ENCODE measurements at regions not wholly inside any gene's neighbourhood (a gene's known extent, or its start where the extent isn't known, plus 50 kb on each side); places are given as distances from the start of the nearest gene placed in this dataset.
"Not testable (repeated sequence)": the region's sequence is repeated elsewhere in the genome, so short reads cannot be mapped to it uniquely, and the experiment has no call there.

DNA sequence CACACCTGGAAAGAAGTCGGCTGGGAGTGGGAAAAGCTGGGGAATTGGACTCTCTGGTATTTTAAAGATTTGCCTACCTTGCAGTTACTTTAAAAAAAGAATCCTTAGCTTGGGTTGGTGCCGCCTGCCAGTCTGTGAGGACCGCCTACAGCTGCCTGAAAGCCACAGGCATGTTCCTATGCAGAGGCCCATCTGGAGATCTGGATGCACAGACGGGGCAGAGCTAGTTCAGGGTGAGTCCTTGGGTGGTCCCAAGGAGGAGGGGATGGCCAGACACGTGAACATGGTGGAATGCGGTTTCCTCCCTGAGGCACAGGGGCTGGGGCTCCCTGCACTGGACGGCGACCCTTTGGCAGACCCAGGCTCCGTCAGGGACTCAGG lies 113.2 kb upstream of the IQSEC1 start:
- peaks cover 0 to 2% (median 0%) of the 10 kb centered on the region in 6 donors for H3K9me3 Mint-ChIP-seq
- peaks cover 9 to 19% of the 10 kb centered on the region in 2 donors for H3K4me1 Mint-ChIP-seq
- no peak overlapping the region for H3K4me3 Mint-ChIP-seq
- peaks cover 0 to 8% (median 0%) of the 10 kb centered on the region in 3 donors for H3K36me3 Mint-ChIP-seq
- no peak for DNase-seq
- H3K27me3 Mint-ChIP-seq (ENCODE audit: low read depth in 3 of 3): peaks cover 3 to 11% (median 6%) of the 10 kb centered on the region in 3 donors
- no peak overlapping the region for H3K27ac Mint-ChIP-seq

DNA sequence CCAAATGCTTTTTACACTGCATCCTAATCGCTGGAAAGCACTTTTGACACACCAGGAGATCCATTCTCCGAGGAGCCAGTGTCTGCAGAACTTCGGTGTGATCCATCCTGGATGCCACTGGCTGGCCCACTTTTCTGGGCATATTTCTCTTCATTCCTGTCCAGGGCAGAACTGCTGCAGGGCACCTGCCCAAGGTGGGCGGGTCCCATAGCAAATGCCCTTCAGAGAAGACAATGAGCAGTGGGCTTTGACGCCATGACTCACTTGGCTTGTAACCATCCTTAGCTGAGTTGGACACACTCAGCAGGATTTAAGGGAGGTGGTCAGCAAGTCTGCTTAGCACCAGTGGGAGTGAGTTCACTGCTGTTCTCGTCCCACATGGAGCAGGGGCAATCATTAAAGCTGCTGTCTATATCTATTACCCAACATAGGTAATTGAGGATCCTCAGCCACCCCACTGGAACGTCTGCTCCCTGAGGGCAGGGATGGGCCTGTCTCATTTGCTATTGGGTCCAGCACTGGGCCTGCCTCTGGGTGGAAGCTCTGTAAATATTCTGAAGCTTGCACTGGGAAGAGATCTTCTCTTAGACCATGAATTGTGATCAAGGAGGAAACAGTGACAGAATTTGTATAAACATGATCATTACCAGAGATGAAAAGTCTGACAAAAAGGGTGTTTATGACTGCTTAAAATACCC lies 112.7 kb upstream of the IQSEC1 start:
- peaks cover 9 to 19% of the 10 kb centered on the region in 2 donors for H3K4me1 Mint-ChIP-seq
- peaks cover 6 to 11% (median 6%) of the 10 kb centered on the region in 3 donors for H3K27me3 Mint-ChIP-seq (ENCODE audit: low read depth in 3 of 3)
- no peak overlapping the region for H3K4me3 Mint-ChIP-seq
- peaks cover 0 to 8% (median 0%) of the 10 kb centered on the region in 3 donors for H3K36me3 Mint-ChIP-seq
- H3K9me3 Mint-ChIP-seq: peaks cover 0 to 2% (median 0%) of the 10 kb centered on the region in 6 donors
- no peak for DNase-seq
- no peak overlapping the region for H3K27ac Mint-ChIP-seq

DNA sequence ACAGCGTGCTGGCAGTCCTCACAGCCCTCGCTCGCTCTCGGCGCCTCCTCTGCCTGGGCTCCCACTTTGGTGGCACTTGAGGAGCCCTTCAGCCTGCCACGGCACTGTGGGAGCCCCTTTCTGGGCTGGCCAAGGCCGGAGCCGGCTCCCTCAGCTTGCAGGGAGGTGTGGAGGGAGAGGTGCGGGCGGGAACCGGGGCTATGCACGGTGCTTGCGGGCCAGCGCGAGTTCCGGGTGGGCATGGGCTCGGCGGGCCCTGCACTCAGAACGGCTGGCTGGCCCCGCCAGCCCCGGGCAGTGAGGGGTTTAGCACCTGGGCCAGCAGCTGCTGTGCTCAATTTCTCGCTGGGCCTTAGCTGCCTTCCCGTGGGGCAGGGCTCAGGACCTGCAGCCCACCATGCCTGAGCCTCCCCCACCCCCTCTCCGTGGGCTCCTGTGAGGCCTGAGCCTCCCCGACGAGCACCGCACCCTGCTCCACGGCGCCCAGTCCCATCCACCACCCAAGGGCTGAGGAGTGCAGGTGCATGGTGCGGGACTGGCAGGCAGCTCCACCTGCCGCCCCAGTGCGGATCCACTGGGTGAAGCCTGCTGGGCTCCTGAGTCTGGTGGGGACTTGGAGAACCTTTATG lies 106.5 kb upstream of the IQSEC1 start:
- not testable (repeated sequence) for H3K4me1 Mint-ChIP-seq; H3K36me3 Mint-ChIP-seq; DNase-seq; H3K27ac Mint-ChIP-seq; H3K4me3 Mint-ChIP-seq; H3K27me3 Mint-ChIP-seq (ENCODE audit: low read depth in 3 of 3)
- H3K9me3 Mint-ChIP-seq: peaks cover 2 to 14% (median 10%) of the 10 kb centered on the region in 6 donors

- Mint-ChIP-seq H3K27ac (no peak overlapping the region), H3K4me3 (no peak overlapping the region), H3K4me1 (no peaks in the 10 kb centered on the region), H3K27me3 (ENCODE audit: low read depth in 3 of 3) (peaks cover 4 to 10% (median 5%) of the 10 kb centered on the region in 3 donors), H3K36me3 (peaks cover 0 to 8% (median 4%) of the 10 kb centered on the region in 3 donors), H3K9me3 (peaks cover 2 to 14% (median 10%) of the 10 kb centered on the region in 6 donors)
- DNase-seq: no peak
These were observed 106.0 kb upstream of the IQSEC1 start for GRCh38 chr3:13179181-13179580.

- H3K4me3 Mint-ChIP-seq: no peak overlapping the region
These were observed 104.9 kb upstream of the IQSEC1 start for GRCh38 chr3:13178107-13178506.

GRCh38 chr3:13177641-13178040 lies 104.4 kb upstream of the IQSEC1 start:
- no peak overlapping the region for H3K4me3 Mint-ChIP-seq
- peaks cover 2 to 14% (median 10%) of the 10 kb centered on the region in 6 donors for H3K9me3 Mint-ChIP-seq
- H3K36me3 Mint-ChIP-seq: peaks cover 0 to 8% (median 4%) of the 10 kb centered on the region in 3 donors
- H3K27me3 Mint-ChIP-seq (ENCODE audit: low read depth in 3 of 3): peaks cover 2 to 10% (median 5%) of the 10 kb centered on the region in 3 donors
- H3K27ac Mint-ChIP-seq: no peak overlapping the region
- DNase-seq: no peak
- no peaks in the 10 kb centered on the region for H3K4me1 Mint-ChIP-seq

More at GRCh38 chr3:13178107-13178506, 104.9 kb upstream of the IQSEC1 start:
- no peak for DNase-seq
- peaks cover 2 to 10% (median 5%) of the 10 kb centered on the region in 3 donors for H3K27me3 Mint-ChIP-seq (ENCODE audit: low read depth in 3 of 3)
- H3K36me3 Mint-ChIP-seq: peaks cover 0 to 8% (median 4%) of the 10 kb centered on the region in 3 donors
- peaks cover 2 to 14% (median 10%) of the 10 kb centered on the region in 6 donors for H3K9me3 Mint-ChIP-seq
- no peaks in the 10 kb centered on the region for H3K4me1 Mint-ChIP-seq
- H3K27ac Mint-ChIP-seq: no peak overlapping the region

DNA sequence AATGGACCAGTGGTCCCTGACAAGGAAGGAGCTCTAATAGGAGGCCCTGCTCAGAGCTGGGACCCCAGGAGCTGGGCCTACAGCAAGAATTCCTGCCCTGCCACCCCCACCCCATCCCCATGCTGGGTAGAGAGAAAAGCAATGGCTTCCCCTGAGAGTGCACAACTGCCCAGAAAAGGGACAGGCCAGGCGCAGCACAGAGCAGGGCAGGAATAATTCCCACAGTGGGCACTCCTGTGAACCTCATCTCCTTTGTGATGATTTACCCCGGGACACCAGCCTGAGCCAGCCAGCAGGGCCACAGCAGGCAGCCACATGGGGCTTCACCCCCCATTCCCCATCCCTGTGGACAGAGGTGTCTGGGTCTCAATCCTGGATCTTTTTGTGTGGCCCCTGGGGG lies 104.0 kb upstream of the IQSEC1 start:
- Mint-ChIP-seq H3K9me3 (peaks cover 2 to 14% (median 10%) of the 10 kb centered on the region in 6 donors), H3K36me3 (peaks cover 0 to 8% (median 4%) of the 10 kb centered on the region in 3 donors), H3K4me1 (no peaks in the 10 kb centered on the region), H3K27ac (no peak overlapping the region), H3K4me3 (no peak overlapping the region), H3K27me3 (ENCODE audit: low read depth in 3 of 3) (peaks cover 2 to 10% (median 4%) of the 10 kb centered on the region in 3 donors)
- no peak for DNase-seq

GRCh38 chr3:13176445-13176844 lies 103.2 kb upstream of the IQSEC1 start:
- DNase-seq: no peak
- Mint-ChIP-seq H3K4me3 (no peak overlapping the region), H3K9me3 (peaks cover 2 to 14% (median 10%) of the 10 kb centered on the region in 6 donors), H3K4me1 (no peaks in the 10 kb centered on the region), H3K27ac (no peak overlapping the region), H3K27me3 (ENCODE audit: low read depth in 3 of 3) (peaks cover 2 to 10% (median 4%) of the 10 kb centered on the region in 3 donors), H3K36me3 (peaks cover 0 to 8% (median 4%) of the 10 kb centered on the region in 3 donors)

GRCh38 chr3:13174803-13175135 lies 101.5 kb upstream of the IQSEC1 start:
- Mint-ChIP-seq H3K4me3 (no peak overlapping the region), H3K36me3 (peaks cover 0 to 8% (median 4%) of the 10 kb centered on the region in 3 donors), H3K27me3 (ENCODE audit: low read depth in 3 of 3) (peaks cover 2 to 7% (median 7%) of the 10 kb centered on the region in 3 donors), H3K27ac (no peak overlapping the region), H3K4me1 (no peaks in the 10 kb centered on the region), H3K9me3 (peaks cover 2 to 14% (median 10%) of the 10 kb centered on the region in 6 donors)
- DNase-seq: no peak

DNA sequence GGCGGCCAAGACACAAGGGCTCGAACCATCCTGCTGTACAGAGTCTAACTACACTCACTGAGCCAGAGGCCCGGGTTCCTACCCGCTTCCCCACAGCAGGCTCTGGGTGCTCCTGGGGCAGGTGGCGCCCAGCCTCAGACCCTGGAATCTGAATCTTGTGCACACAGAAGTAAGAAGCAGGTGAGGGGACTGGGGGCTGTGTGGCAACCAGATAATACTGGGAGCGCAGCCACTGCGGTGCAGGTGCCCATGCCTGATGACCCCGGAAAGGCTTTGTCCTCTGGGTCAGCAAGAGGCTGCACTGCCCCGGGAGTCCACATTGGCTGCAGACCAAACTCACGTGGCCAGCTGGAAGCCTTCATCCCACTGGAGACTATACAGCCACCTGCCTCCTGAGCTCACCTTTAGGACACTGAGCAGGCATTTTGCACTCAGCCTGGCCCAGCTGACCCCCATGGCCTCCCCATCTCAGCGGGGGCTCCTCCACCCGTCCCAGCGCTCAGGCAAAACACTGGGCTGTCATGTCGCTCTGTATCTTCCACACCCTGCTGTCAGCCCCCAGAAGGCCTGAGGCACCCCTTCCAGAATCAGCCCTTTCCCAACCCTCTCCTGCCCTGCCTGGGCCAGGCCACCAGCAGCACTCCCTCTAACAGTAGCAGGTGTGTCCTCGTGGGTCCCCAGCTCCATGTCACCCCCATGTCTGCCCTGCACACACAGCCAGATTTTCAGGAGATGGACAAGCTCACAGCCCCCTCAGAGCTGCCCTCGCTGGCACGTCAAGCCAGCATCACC lies 101.0 kb upstream of the IQSEC1 start:
- H3K4me3 Mint-ChIP-seq: no peak overlapping the region
- H3K27ac Mint-ChIP-seq: no peak overlapping the region
- no peak for DNase-seq
- peaks cover 0 to 8% (median 4%) of the 10 kb centered on the region in 3 donors for H3K36me3 Mint-ChIP-seq
- H3K27me3 Mint-ChIP-seq (ENCODE audit: low read depth in 3 of 3): peaks cover 2 to 7% (median 7%) of the 10 kb centered on the region in 3 donors
- H3K9me3 Mint-ChIP-seq: peaks cover 2 to 12% (median 9%) of the 10 kb centered on the region in 6 donors
- no peaks in the 10 kb centered on the region for H3K4me1 Mint-ChIP-seq

- Mint-ChIP-seq H3K27me3 (ENCODE audit: low read depth in 3 of 3) (peaks cover 2 to 7% (median 4%) of the 10 kb centered on the region in 3 donors), H3K36me3 (no peaks in the 10 kb centered on the region), H3K9me3 (peaks cover 0 to 2% (median 0%) of the 10 kb centered on the region in 6 donors), H3K27ac (no peak overlapping the region), H3K4me1 (no peaks in the 10 kb centered on the region), H3K4me3 (no peak overlapping the region)
- no peak for DNase-seq
These were observed 100.0 kb upstream of the IQSEC1 start for GRCh38 chr3:13173186-13173585.

DNA sequence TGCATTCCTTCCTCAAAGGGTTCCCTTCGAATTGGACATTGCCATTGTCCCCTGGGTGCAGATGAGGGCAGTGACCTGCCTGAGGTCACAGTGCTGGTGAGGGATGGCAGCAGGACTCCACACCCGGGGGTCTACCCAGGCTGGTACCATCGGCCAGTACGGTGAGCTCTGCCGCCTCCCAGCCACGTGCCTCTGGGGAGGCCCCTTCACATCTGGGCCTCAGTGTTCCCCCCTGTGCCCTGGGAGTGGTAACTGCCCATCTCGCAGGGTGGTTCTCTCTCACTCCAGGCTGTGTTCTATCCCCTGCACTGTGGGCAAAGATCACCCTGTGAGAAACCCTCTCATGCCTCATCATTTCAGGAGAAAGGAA lies 99.4 kb upstream of the IQSEC1 start:
- H3K27me3 Mint-ChIP-seq (ENCODE audit: low read depth in 3 of 3): peaks cover 2 to 7% (median 4%) of the 10 kb centered on the region in 3 donors
- H3K27ac Mint-ChIP-seq: no peak overlapping the region
- H3K9me3 Mint-ChIP-seq: no peaks in the 10 kb centered on the region
- no peaks in the 10 kb centered on the region for H3K4me1 Mint-ChIP-seq
- no peak for DNase-seq
- no peaks in the 10 kb centered on the region for H3K36me3 Mint-ChIP-seq
- no peak overlapping the region for H3K4me3 Mint-ChIP-seq

- no peaks in the 10 kb centered on the region for H3K4me1 Mint-ChIP-seq
- no peak overlapping the region for H3K4me3 Mint-ChIP-seq
- H3K27ac Mint-ChIP-seq: no peak overlapping the region
These were observed 98.7 kb upstream of the IQSEC1 start for GRCh38 chr3:13171704-13172643.

More at GRCh38 chr3:13171704-13172643, 98.7 kb upstream of the IQSEC1 start:
- DNase-seq: no peak
- H3K36me3 Mint-ChIP-seq: no peaks in the 10 kb centered on the region
- no peaks in the 10 kb centered on the region for H3K9me3 Mint-ChIP-seq
- peaks cover 2 to 7% (median 4%) of the 10 kb centered on the region in 3 donors for H3K27me3 Mint-ChIP-seq (ENCODE audit: low read depth in 3 of 3)

Data from immature natural killer cell (primary cell).